Activated naive CD8-positive, alpha-beta T cell treated with anti-CD3 and anti-CD28 coated beads for 36 hours (primary cell): ENCODE measurements at regions not wholly inside any gene's neighbourhood (a gene's known extent, or its start where the extent isn't known, plus 50 kb on each side); places are given as distances from the start of the nearest gene placed in this dataset.

Experiments
- DNase-seq: peaks from one replicate; pipeline ENCODE4 v3.0.0; 2021
- H3K27ac Mint-ChIP-seq: one replicate; pipeline ENCODE4 v1.8.0; 2022; ENCODE audit warnings: mild to moderate bottlenecking, moderate library complexity, mixed read lengths
- H3K27me3 Mint-ChIP-seq: one replicate; pipeline ENCODE4 v1.8.0; 2022; ENCODE audit warnings: mild to moderate bottlenecking, mixed read lengths
- H3K36me3 Mint-ChIP-seq: one replicate; pipeline ENCODE4 v1.8.0; 2021; ENCODE audit warnings: mild to moderate bottlenecking, mixed read lengths
- H3K4me1 Mint-ChIP-seq: one replicate; pipeline ENCODE4 v1.8.0; 2021; ENCODE audit warnings: mixed read lengths
- H3K4me3 Mint-ChIP-seq: one replicate; pipeline ENCODE4 v1.8.0; 2022; ENCODE audit warnings: mild to moderate bottlenecking, moderate library complexity, mixed read lengths
- H3K9me3 Mint-ChIP-seq: one replicate; pipeline ENCODE4 v1.8.0; 2022; ENCODE audit warnings: mixed read lengths

GRCh38 chr4:182019148-182019652 is 224.0 kb upstream of the TENM3 start:
- H3K4me3 Mint-ChIP-seq, result no peak overlapping the region

GRCh38 chr4:182022909-182023308 is 220.3 kb upstream of the TENM3 start:
- H3K27ac Mint-ChIP-seq, result no peak overlapping the region
- H3K36me3 Mint-ChIP-seq, result no peaks in the 10 kb centered on the region

More at GRCh38 chr4:182019148-182019652, 224.0 kb upstream of the TENM3 start:
- no peak for DNase-seq
- Mint-ChIP-seq H3K27ac (no peak overlapping the region), H3K27me3 (no peaks in the 10 kb centered on the region), H3K4me1 (peaks cover 5% of the 10 kb centered on the region), H3K36me3 (no peaks in the 10 kb centered on the region), H3K9me3 (peaks cover 2% of the 10 kb centered on the region)

GRCh38 chr4:182023469-182023868 is 219.7 kb upstream of the TENM3 start:
- Mint-ChIP-seq H3K27ac (no peak overlapping the region), H3K4me1 (peaks cover 5% of the 10 kb centered on the region), H3K4me3 (no peak overlapping the region), H3K36me3 (no peaks in the 10 kb centered on the region), H3K27me3 (no peaks in the 10 kb centered on the region), H3K9me3 (peaks cover 13% of the 10 kb centered on the region)
- DNase-seq, result no peak

More at GRCh38 chr4:182022909-182023308, 220.3 kb upstream of the TENM3 start:
- Mint-ChIP-seq H3K27me3 (no peaks in the 10 kb centered on the region), H3K4me3 (no peak overlapping the region), H3K9me3 (peaks cover 10% of the 10 kb centered on the region), H3K4me1 (peaks cover 5% of the 10 kb centered on the region)
- no peak for DNase-seq

- H3K4me3 Mint-ChIP-seq, result no peak overlapping the region
- no peaks in the 10 kb centered on the region for H3K36me3 Mint-ChIP-seq
- no peaks in the 10 kb centered on the region for H3K27me3 Mint-ChIP-seq
- DNase-seq, result no peak
- no peaks in the 10 kb centered on the region for H3K4me1 Mint-ChIP-seq
- no peak overlapping the region for H3K27ac Mint-ChIP-seq
- peaks cover 2% of the 10 kb centered on the region for H3K9me3 Mint-ChIP-seq
Observed at GRCh38 chr4:182042945-182043344, 200.3 kb upstream of the TENM3 start.

- H3K27me3 Mint-ChIP-seq, result no peaks in the 10 kb centered on the region
- peaks cover 2% of the 10 kb centered on the region for H3K9me3 Mint-ChIP-seq
- H3K27ac Mint-ChIP-seq, result no peak overlapping the region
- DNase-seq, result no peak
- no peaks in the 10 kb centered on the region for H3K36me3 Mint-ChIP-seq
- no peaks in the 10 kb centered on the region for H3K4me1 Mint-ChIP-seq
- H3K4me3 Mint-ChIP-seq, result no peak overlapping the region
Observed at GRCh38 chr4:182048871-182049270, 194.3 kb upstream of the TENM3 start.

- Mint-ChIP-seq H3K4me3 (no peak overlapping the region), H3K27me3 (no peaks in the 10 kb centered on the region), H3K4me1 (no peaks in the 10 kb centered on the region), H3K9me3 (no peaks in the 10 kb centered on the region), H3K27ac (no peak overlapping the region), H3K36me3 (no peaks in the 10 kb centered on the region)
- no peak for DNase-seq
Observed at GRCh38 chr4:182056866-182057265, 186.3 kb upstream of the TENM3 start.

- Mint-ChIP-seq H3K4me3 (no peak overlapping the region), H3K9me3 (peaks cover 3% of the 10 kb centered on the region), H3K36me3 (no peaks in the 10 kb centered on the region), H3K27me3 (no peaks in the 10 kb centered on the region), H3K27ac (no peak overlapping the region), H3K4me1 (no peaks in the 10 kb centered on the region)
- no peak for DNase-seq
Observed at GRCh38 chr4:182062458-182062857, 180.7 kb upstream of the TENM3 start.

GRCh38 chr4:182062936-182063335 is 180.3 kb upstream of the TENM3 start:
- Mint-ChIP-seq H3K27me3 (no peaks in the 10 kb centered on the region), H3K27ac (no peak overlapping the region), H3K4me3 (no peak overlapping the region), H3K4me1 (no peaks in the 10 kb centered on the region), H3K9me3 (peaks cover 3% of the 10 kb centered on the region), H3K36me3 (no peaks in the 10 kb centered on the region)
- no peak for DNase-seq

GRCh38 chr4:182063651-182064050 is 179.6 kb upstream of the TENM3 start:
- Mint-ChIP-seq H3K9me3 (peaks cover 3% of the 10 kb centered on the region), H3K27me3 (no peaks in the 10 kb centered on the region), H3K4me3 (no peak overlapping the region), H3K4me1 (no peaks in the 10 kb centered on the region), H3K27ac (no peak overlapping the region), H3K36me3 (no peaks in the 10 kb centered on the region)
- DNase-seq, result no peak

GRCh38 chr4:182065255-182065654 is 177.9 kb upstream of the TENM3 start:
- DNase-seq, result no peak

GRCh38 chr4:182066037-182066436 is 177.2 kb upstream of the TENM3 start:
- no peaks in the 10 kb centered on the region for H3K36me3 Mint-ChIP-seq
- peaks cover 3% of the 10 kb centered on the region for H3K9me3 Mint-ChIP-seq
- H3K27ac Mint-ChIP-seq, result no peak overlapping the region
- H3K4me1 Mint-ChIP-seq, result no peaks in the 10 kb centered on the region
- no peak for DNase-seq
- no peak overlapping the region for H3K4me3 Mint-ChIP-seq
- H3K27me3 Mint-ChIP-seq, result no peaks in the 10 kb centered on the region

More at GRCh38 chr4:182065255-182065654, 177.9 kb upstream of the TENM3 start:
- H3K4me1 Mint-ChIP-seq, result no peaks in the 10 kb centered on the region
- H3K27me3 Mint-ChIP-seq, result no peaks in the 10 kb centered on the region
- H3K4me3 Mint-ChIP-seq, result no peak overlapping the region
- H3K27ac Mint-ChIP-seq, result no peak overlapping the region
- H3K9me3 Mint-ChIP-seq, result peaks cover 3% of the 10 kb centered on the region
- no peaks in the 10 kb centered on the region for H3K36me3 Mint-ChIP-seq

- no peak for DNase-seq
- Mint-ChIP-seq H3K4me3 (no peak overlapping the region), H3K27ac (no peak overlapping the region), H3K27me3 (no peaks in the 10 kb centered on the region), H3K36me3 (no peaks in the 10 kb centered on the region), H3K9me3 (peaks cover 3% of the 10 kb centered on the region), H3K4me1 (no peaks in the 10 kb centered on the region)
Observed at GRCh38 chr4:182067828-182068227, 175.4 kb upstream of the TENM3 start.

GRCh38 chr4:182068920-182069319 is 174.3 kb upstream of the TENM3 start:
- Mint-ChIP-seq H3K4me3 (no peak overlapping the region), H3K9me3 (peaks cover 3% of the 10 kb centered on the region), H3K36me3 (no peaks in the 10 kb centered on the region), H3K27ac (no peak overlapping the region), H3K27me3 (no peaks in the 10 kb centered on the region), H3K4me1 (no peaks in the 10 kb centered on the region)
- DNase-seq, result no peak

- no peaks in the 10 kb centered on the region for H3K36me3 Mint-ChIP-seq
- no peak for DNase-seq
- H3K4me1 Mint-ChIP-seq, result no peaks in the 10 kb centered on the region
- H3K27ac Mint-ChIP-seq, result no peak overlapping the region
- H3K9me3 Mint-ChIP-seq, result no peaks in the 10 kb centered on the region
- H3K27me3 Mint-ChIP-seq, result no peaks in the 10 kb centered on the region
- no peak overlapping the region for H3K4me3 Mint-ChIP-seq
Observed at GRCh38 chr4:182073278-182073677, 169.9 kb upstream of the TENM3 start.

GRCh38 chr4:182074139-182074538 is 169.1 kb upstream of the TENM3 start:
- no peak overlapping the region for H3K27ac Mint-ChIP-seq
- no peak overlapping the region for H3K4me3 Mint-ChIP-seq
- no peaks in the 10 kb centered on the region for H3K27me3 Mint-ChIP-seq
- no peaks in the 10 kb centered on the region for H3K36me3 Mint-ChIP-seq
- no peaks in the 10 kb centered on the region for H3K9me3 Mint-ChIP-seq
- DNase-seq, result no peak
- H3K4me1 Mint-ChIP-seq, result no peaks in the 10 kb centered on the region

- no peaks in the 10 kb centered on the region for H3K27me3 Mint-ChIP-seq
- H3K4me3 Mint-ChIP-seq, result no peak overlapping the region
- H3K9me3 Mint-ChIP-seq, result no peaks in the 10 kb centered on the region
- no peak overlapping the region for H3K27ac Mint-ChIP-seq
- DNase-seq, result no peak
- H3K4me1 Mint-ChIP-seq, result no peaks in the 10 kb centered on the region
- no peaks in the 10 kb centered on the region for H3K36me3 Mint-ChIP-seq
Observed at GRCh38 chr4:182074810-182075209, 168.4 kb upstream of the TENM3 start.

- DNase-seq, result no peak
- Mint-ChIP-seq H3K9me3 (no peaks in the 10 kb centered on the region), H3K4me3 (no peak overlapping the region), H3K36me3 (no peaks in the 10 kb centered on the region), H3K27me3 (no peaks in the 10 kb centered on the region), H3K27ac (no peak overlapping the region), H3K4me1 (no peaks in the 10 kb centered on the region)
Observed at GRCh38 chr4:182082910-182083309, 160.3 kb upstream of the TENM3 start.
